AG09319 (cell line): ENCODE measurements at regions not wholly inside any gene's neighbourhood (a gene's known extent, or its start where the extent isn't known, plus 50 kb on each side); places are given as distances from the start of the nearest gene placed in this dataset.

ENCODE experiments used
- DNase-seq: peaks from one replicate; pipeline ENCODE4 v3.0.0-alpha.2; 2010; ENCODE audit warnings: low read depth; ENCODE audit errors: extremely low read depth
- TF ChIP-seq, protein P1 (sequence below): IDR thresholded peaks from 2 replicates; pipeline ENCODE4 v1.5.1; 2011; ENCODE audit warnings: low read depth, mild to moderate bottlenecking, inconsistent platforms, low read length, moderate library complexity

DNA sequence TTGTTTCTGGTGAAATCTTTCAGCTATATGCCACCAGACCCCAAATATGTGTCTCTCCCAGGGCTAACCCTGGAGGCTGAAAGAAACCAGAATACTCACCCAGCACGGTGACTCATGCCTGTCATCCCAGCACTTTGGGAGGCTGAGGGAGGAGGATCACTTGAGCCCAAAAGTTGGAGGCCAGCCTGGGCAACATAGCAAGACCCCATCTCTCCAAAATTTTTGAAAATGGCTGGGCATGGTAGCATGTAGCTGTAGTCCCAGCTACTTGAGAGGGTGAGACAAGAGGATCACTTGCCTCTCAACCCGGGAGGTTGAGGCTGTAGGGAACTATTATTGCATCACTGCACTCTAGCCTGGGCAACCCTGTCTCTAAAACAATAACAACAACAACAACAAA is 76.1 kb upstream of the UQCRFS1 start:
- TF ChIP-seq, protein P1, sequence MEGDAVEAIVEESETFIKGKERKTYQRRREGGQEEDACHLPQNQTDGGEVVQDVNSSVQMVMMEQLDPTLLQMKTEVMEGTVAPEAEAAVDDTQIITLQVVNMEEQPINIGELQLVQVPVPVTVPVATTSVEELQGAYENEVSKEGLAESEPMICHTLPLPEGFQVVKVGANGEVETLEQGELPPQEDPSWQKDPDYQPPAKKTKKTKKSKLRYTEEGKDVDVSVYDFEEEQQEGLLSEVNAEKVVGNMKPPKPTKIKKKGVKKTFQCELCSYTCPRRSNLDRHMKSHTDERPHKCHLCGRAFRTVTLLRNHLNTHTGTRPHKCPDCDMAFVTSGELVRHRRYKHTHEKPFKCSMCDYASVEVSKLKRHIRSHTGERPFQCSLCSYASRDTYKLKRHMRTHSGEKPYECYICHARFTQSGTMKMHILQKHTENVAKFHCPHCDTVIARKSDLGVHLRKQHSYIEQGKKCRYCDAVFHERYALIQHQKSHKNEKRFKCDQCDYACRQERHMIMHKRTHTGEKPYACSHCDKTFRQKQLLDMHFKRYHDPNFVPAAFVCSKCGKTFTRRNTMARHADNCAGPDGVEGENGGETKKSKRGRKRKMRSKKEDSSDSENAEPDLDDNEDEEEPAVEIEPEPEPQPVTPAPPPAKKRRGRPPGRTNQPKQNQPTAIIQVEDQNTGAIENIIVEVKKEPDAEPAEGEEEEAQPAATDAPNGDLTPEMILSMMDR = no peak
- DNase-seq = no peak

DNA sequence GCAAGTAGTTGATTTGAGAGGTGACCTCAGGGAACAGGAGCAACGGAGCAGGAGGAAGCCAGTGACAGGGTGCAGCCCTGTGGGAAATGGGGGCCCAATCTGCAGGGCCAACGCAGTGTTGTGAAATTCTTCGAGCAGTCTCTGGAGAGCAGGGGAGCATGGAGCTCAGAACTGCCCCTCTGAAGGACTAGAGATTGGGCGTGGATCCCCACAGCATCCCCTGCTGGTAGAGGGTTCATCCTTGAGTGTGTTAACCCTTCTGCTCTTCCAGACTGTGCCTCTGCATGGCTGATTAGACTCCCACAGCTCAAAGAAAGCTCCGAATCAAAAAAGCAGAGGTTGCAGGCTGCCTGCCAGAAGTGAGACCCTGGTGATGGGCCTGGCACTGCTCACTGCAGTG is 77.9 kb upstream of the UQCRFS1 start:
- TF ChIP-seq, protein P1 = no peak
- DNase-seq = no peak

DNA sequence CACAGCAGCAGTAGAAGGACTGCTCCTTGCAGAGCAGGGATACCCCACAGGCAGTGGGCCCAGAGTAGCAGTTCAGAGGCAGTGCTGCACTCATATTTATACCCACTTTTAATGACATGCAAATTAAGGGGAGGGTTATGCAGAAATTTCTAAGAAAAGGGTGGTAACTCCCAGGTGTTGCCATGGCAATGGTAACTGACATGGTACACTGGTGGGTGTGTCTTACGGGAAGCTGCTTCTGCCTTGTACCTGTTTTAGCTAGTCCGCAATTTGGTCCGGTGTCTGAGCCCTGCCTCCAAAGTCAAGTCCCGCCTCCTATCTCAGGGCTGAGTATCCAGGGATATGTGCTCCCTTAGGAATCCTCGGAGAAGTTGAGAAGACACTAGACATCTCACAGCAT is 79.2 kb upstream of the UQCRFS1 start:
- DNase-seq = no peak
- TF ChIP-seq, protein P1 = no peak

DNA sequence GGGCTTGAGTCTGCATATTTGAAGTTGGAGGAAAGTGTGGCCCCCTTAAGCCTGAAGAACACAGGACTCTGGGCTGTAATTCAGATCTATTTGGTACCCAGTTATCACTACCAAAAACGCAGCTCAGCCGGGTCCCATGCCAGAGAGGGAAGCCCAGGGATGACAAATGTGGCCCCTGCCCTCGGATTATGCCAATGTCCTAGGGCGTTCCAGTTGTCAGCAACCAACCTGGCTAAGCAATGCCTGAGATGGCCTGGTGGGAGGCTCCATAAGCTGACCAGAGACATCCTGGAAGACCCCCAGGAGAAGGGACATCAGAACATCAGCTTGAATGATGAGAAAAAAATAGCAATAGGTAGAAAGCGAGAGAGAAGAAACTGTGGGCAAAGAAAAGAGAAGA is 79.6 kb upstream of the UQCRFS1 start:
- no peak for DNase-seq
- TF ChIP-seq, protein P1 = no peak

DNA sequence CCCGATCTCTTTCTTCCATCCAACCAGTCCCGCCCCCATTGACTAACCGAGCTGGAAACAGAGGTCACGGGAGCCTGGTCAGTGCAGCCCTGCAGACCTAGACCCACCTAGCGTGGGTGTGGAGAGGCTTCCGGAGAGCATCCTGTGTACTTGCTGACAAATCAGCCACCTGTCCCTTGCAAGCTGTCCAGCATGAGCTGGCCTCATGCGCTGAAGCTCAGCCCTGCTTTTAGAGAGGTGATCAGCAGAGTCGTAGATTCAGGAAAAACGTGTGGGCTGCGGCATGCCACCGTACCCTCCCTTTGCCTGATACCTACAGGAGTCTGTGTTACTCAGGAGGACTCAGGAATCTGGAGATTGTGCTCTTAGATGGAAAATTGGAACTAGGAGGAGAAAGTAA is 80.3 kb upstream of the UQCRFS1 start:
- DNase-seq = no peak
- TF ChIP-seq, protein P1 = no peak

DNA sequence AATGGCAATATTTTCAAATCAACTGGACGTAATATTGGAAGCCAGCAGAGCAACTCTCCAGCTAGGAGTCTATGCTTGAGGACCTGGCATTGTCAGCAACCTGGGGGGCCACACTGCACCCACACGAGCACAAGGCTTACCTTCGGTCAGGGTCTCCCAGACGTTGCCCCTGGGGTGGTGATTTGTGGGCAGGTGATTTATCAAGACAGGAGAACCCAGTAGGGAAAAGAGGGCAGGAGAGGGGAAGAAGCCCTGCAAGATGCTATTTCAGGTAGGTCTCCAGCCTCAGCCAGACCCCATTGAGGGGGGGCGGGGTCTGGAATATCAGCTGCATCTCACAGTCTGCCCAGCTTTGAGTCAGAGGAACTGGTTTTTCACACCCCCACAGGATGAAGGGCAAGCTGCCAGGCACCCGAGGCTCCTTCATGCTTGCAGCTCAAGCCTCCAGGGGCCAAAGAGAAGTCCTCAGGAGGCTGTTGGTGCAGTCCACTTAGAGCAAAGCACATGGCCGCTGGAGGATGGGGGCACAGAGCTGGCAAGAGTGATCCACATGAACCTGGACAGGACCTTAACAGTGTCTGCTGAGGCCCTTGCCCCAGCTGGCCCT is 80.9 kb upstream of the UQCRFS1 start:
- TF ChIP-seq, protein P1 = no peak
- no peak for DNase-seq

DNA sequence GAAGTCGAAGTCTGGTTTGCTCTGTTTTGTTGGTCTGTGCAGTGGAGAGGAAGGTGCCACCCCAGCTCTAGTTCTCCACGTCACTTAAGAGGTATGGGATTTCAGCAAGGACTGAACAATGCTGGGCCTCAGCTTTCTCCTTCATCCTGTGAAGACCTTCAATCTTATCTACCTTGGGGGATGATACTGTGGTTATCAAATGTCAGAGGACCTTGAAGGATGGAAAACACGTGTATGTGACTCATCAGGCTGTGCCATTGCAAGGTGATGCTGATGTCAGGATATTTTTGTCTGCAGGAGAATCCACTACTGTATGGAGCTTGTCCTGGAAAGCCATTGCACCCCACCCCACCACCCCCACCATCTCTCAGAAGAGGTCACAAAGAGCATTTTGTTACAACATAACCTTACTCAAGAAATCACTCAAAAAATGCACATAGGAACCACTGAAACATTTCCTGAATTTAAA is 81.4 kb upstream of the UQCRFS1 start:
- DNase-seq = no peak
- TF ChIP-seq, protein P1 = no peak
